ENCODE measurements at regions not wholly inside any gene's neighbourhood (a gene's known extent, or its start where the extent isn't known, plus 50 kb on each side); places are given as distances from the start of the nearest gene placed in this dataset.

DNA sequence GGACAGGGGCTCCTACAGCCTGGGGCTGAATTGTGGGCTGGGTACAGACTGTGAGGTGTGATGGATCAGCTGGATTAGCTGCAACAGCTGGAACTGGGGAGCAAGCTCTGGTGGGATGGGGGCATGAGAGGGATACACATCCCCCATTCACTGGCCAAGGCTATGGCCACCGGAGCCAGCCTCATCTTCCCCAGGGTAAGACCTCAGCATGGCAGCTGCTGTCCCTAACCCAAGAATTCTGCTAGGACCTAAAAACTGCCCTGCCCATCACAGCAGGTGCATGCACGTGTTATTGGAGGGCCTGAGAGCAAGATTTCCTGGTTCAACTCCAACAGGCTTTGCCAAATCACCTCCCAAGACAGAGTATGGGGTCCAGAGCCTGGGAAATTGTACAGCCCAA lies 258.6 kb upstream of the AGTR2 start:
- TF ChIP-seq CTCF (conservative IDR thresholded peaks at IDR 0.05; ENCODE audit: low read depth, low read length): no peak
- no peak for TF ChIP-seq RAD21 (IDR thresholded peaks at IDR 0.05; ENCODE audit: low read length)
- no peak for TF ChIP-seq POLR2A (IDR thresholded peaks at IDR 0.05; ENCODE audit: low read depth, low read length)
- no peak for TF ChIP-seq MXI1 (IDR thresholded peaks at IDR 0.05; ENCODE audit: borderline replicate concordance, low read depth, low read length)
- TF ChIP-seq CEBPB (IDR thresholded peaks at IDR 0.05; ENCODE audit: low read depth, low read length): no peak
- TF ChIP-seq BHLHE40 (IDR thresholded peaks at IDR 0.05; ENCODE audit: low read depth, low read length): no peak
